Mesothelial cell of epicardium (in vitro differentiated cells): ENCODE measurements at regions not wholly inside any gene's neighbourhood (a gene's known extent, or its start where the extent isn't known, plus 50 kb on each side); places are given as distances from the start of the nearest gene placed in this dataset.
A peak's percentile ranks its signal among the peaks of the same experiment; 100 is the strongest.

Source experiments
- DNase-seq, 2 experiments: peaks; one replicate each; pipeline ENCODE4 v3.0.0; 2021; ENCODE audit warnings: low spot score in 2 of 2; ENCODE audit not compliant: unreplicated experiment in 2 of 2
- H3K27ac Mint-ChIP-seq: 2 replicates; pipeline ENCODE4 v1.8.0; 2021; ENCODE audit warnings: mixed read lengths
- H3K27me3 Mint-ChIP-seq: 2 replicates; pipeline ENCODE4 v1.8.0; 2021; ENCODE audit warnings: low read depth, mixed read lengths
- H3K36me3 Mint-ChIP-seq: 2 replicates; pipeline ENCODE4 v1.8.0; 2021; ENCODE audit warnings: mixed read lengths
- H3K4me1 Mint-ChIP-seq: 2 replicates; pipeline ENCODE4 v1.8.0; 2021; ENCODE audit warnings: mixed read lengths
- H3K4me3 Mint-ChIP-seq: 2 replicates; pipeline ENCODE4 v1.8.0; 2021; ENCODE audit warnings: mild to moderate bottlenecking, moderate library complexity, mixed read lengths
- H3K9me3 Mint-ChIP-seq: 2 replicates; pipeline ENCODE4 v1.8.0; 2021; ENCODE audit warnings: mixed read lengths
- CTCF ChIP-seq: fragments of 200-600 bp; sonication (generic); IDR thresholded peaks from one replicate; pipeline ENCODE4 v1.5.0; 2021; ENCODE audit warnings: antibody characterized with exemption; ENCODE audit not compliant: unreplicated experiment

- no peak for TF ChIP-seq CTCF
- no peak overlapping the region for H3K4me3 Mint-ChIP-seq
- H3K9me3 Mint-ChIP-seq: no peaks in the 10 kb centered on the region
- H3K4me1 Mint-ChIP-seq: peaks cover 12% of the 10 kb centered on the region
- peak overlapping the region; percentile 53 for H3K27ac Mint-ChIP-seq
- H3K27me3 Mint-ChIP-seq: no peaks in the 10 kb centered on the region
- no peaks in the 10 kb centered on the region for H3K36me3 Mint-ChIP-seq
- DNase-seq: no peak
Observed at GRCh38 chr18:39741755-39742466, 2176.3 kb upstream of the CELF4 start.

GRCh38 chr18:39737869-39738268, 2172.3 kb upstream of the CELF4 start:
- Mint-ChIP-seq H3K9me3 (peaks cover 3% of the 10 kb centered on the region), H3K4me1 (peaks cover 12% of the 10 kb centered on the region), H3K27ac (no peak overlapping the region), H3K4me3 (no peak overlapping the region), H3K36me3 (no peaks in the 10 kb centered on the region), H3K27me3 (no peaks in the 10 kb centered on the region)
- DNase-seq: no peak
- TF ChIP-seq CTCF: no peak

GRCh38 chr18:39732918-39733317, 2167.3 kb upstream of the CELF4 start:
- no peak overlapping the region for H3K4me3 Mint-ChIP-seq
- no peak overlapping the region for H3K27ac Mint-ChIP-seq

GRCh38 chr18:39730606-39731005, 2165.0 kb upstream of the CELF4 start:
- no peaks in the 10 kb centered on the region for H3K27me3 Mint-ChIP-seq
- H3K9me3 Mint-ChIP-seq: peaks cover 3% of the 10 kb centered on the region
- H3K36me3 Mint-ChIP-seq: no peaks in the 10 kb centered on the region
- no peak overlapping the region for H3K27ac Mint-ChIP-seq
- TF ChIP-seq CTCF: no peak
- H3K4me1 Mint-ChIP-seq: peaks cover 8% of the 10 kb centered on the region
- no peak overlapping the region for H3K4me3 Mint-ChIP-seq
- no peak for DNase-seq

More at GRCh38 chr18:39732918-39733317, 2167.3 kb upstream of the CELF4 start:
- H3K9me3 Mint-ChIP-seq: peaks cover 3% of the 10 kb centered on the region
- H3K36me3 Mint-ChIP-seq: no peaks in the 10 kb centered on the region
- peaks cover 4% of the 10 kb centered on the region for H3K4me1 Mint-ChIP-seq
- peak; percentile 27 for TF ChIP-seq CTCF
- no peak for DNase-seq
- no peaks in the 10 kb centered on the region for H3K27me3 Mint-ChIP-seq

GRCh38 chr18:39724652-39725051, 2159.1 kb upstream of the CELF4 start:
- H3K27ac Mint-ChIP-seq: no peak overlapping the region
- H3K4me3 Mint-ChIP-seq: no peak overlapping the region
- H3K4me1 Mint-ChIP-seq: peaks cover 10% of the 10 kb centered on the region
- no peak for DNase-seq
- no peaks in the 10 kb centered on the region for H3K36me3 Mint-ChIP-seq
- H3K9me3 Mint-ChIP-seq: no peaks in the 10 kb centered on the region
- no peak for TF ChIP-seq CTCF
- H3K27me3 Mint-ChIP-seq: no peaks in the 10 kb centered on the region
